ENCODE measurements at regions not wholly inside any gene's neighbourhood (a gene's known extent, or its start where the extent isn't known, plus 50 kb on each side); places are given as distances from the start of the nearest gene placed in this dataset.

- DNase-seq: peak; percentile 76
- intact Hi-C loops (cut with micrococcal nuclease): no loop called here
- TF ChIP-seq EZH2phosphoT487 (IDR thresholded peaks at IDR 0.05; ENCODE audit: borderline replicate concordance, low read length) (no peak), CTCF (conservative IDR thresholded peaks at IDR 0.05; ENCODE audit: low read depth, low read length) (no peak), EZH2 (IDR thresholded peaks at IDR 0.05; ENCODE audit: low read length, unreplicated experiment) (no peak)
- BruUV-seq (replicated peaks): no TSS peak
- H3K9me3 ChIP-seq (ENCODE audit: low read length): no peaks in the 10 kb centered on the region
- H3K79me2 ChIP-seq (ENCODE audit: low read length): no peaks in the 10 kb centered on the region
- no peaks in the 10 kb centered on the region for H3K36me3 ChIP-seq (ENCODE audit: low read depth, low read length)
- no peak overlapping the region for H3K4me2 ChIP-seq (ENCODE audit: low read length)
- H3K9me2 ChIP-seq (replicated peaks; ENCODE audit: low read length): no peaks in the 10 kb centered on the region
- ChIA-PET CTCF (interaction anchor here (0.5 kb wide), 1 partner anchor 342 kb away, joined by 3 read pairs; no protein-coding TSS in a partner anchor), POLR2A (ENCODE audit: unreplicated experiment) (no interaction called here)
- H2AFZ ChIP-seq (ENCODE audit: low read length): no peak overlapping the region
- no peaks in the 10 kb centered on the region for H3K4me1 ChIP-seq (ENCODE audit: insufficient read depth, low read length)
- no peaks in the 10 kb centered on the region for H3F3A ChIP-seq (ENCODE audit: low read length, unreplicated experiment)
- peaks cover 15% of the 10 kb centered on the region for H3K27me3 ChIP-seq (ENCODE audit: low read length)
- H3K4me3 ChIP-seq (ENCODE audit: low read length): no peak overlapping the region
- no peak overlapping the region for H3K27ac ChIP-seq (ENCODE audit: low read length)
- ATAC-seq: peak; percentile 68
- no peak overlapping the region for H3K9ac ChIP-seq (ENCODE audit: low read length)
- H4K20me1 ChIP-seq (ENCODE audit: low read length): no peaks in the 10 kb centered on the region
Observed at GRCh38 chr7:112556633-112557032, 75.8 kb downstream of the LSMEM1 start.

- H3K27ac ChIP-seq (ENCODE audit: low read length): no peak overlapping the region
- H3K36me3 ChIP-seq (ENCODE audit: low read depth, low read length): no peaks in the 10 kb centered on the region
- no peaks in the 10 kb centered on the region for H4K20me1 ChIP-seq (ENCODE audit: low read length)
- no peaks in the 10 kb centered on the region for H3F3A ChIP-seq (ENCODE audit: low read length, unreplicated experiment)
- TF ChIP-seq CTCF (conservative IDR thresholded peaks at IDR 0.05; ENCODE audit: low read depth, low read length) (no peak), EZH2 (IDR thresholded peaks at IDR 0.05; ENCODE audit: low read length, unreplicated experiment) (no peak), EZH2phosphoT487 (IDR thresholded peaks at IDR 0.05; ENCODE audit: borderline replicate concordance, low read length) (no peak)
- H3K9ac ChIP-seq (ENCODE audit: low read length): no peak overlapping the region
- H3K79me2 ChIP-seq (ENCODE audit: low read length): no peaks in the 10 kb centered on the region
- H3K27me3 ChIP-seq (ENCODE audit: low read length): peaks cover 37% of the 10 kb centered on the region
- intact Hi-C loops (cut with micrococcal nuclease): no loop called here
- ChIA-PET CTCF (no interaction called here), POLR2A (ENCODE audit: unreplicated experiment) (no interaction called here)
- no peak overlapping the region for H3K4me3 ChIP-seq (ENCODE audit: low read length)
- H2AFZ ChIP-seq (ENCODE audit: low read length): no peak overlapping the region
- BruUV-seq (replicated peaks): no TSS peak
- no peak overlapping the region for H3K4me2 ChIP-seq (ENCODE audit: low read length)
- H3K4me1 ChIP-seq (ENCODE audit: insufficient read depth, low read length): no peaks in the 10 kb centered on the region
- H3K9me2 ChIP-seq (replicated peaks; ENCODE audit: low read length): no peaks in the 10 kb centered on the region
- no peaks in the 10 kb centered on the region for H3K9me3 ChIP-seq (ENCODE audit: low read length)
- ATAC-seq (no peak), DNase-seq (no peak)
Observed at GRCh38 chr7:112566442-112567324, 85.9 kb downstream of the LSMEM1 start.

GRCh38 chr7:112567388-112567787 lies 86.6 kb downstream of the LSMEM1 start:
- Histone ChIP-seq H3K79me2 (ENCODE audit: low read length) (no peaks in the 10 kb centered on the region), H2AFZ (ENCODE audit: low read length) (no peak overlapping the region), H3K4me1 (ENCODE audit: insufficient read depth, low read length) (peaks cover 3% of the 10 kb centered on the region; the same call in 1 of the 2 replicates), H3K9ac (ENCODE audit: low read length) (no peak overlapping the region), H3K4me3 (ENCODE audit: low read length) (no peak overlapping the region), H3F3A (ENCODE audit: low read length, unreplicated experiment) (no peaks in the 10 kb centered on the region), H3K36me3 (ENCODE audit: low read depth, low read length) (no peaks in the 10 kb centered on the region), H3K27ac (ENCODE audit: low read length) (no peak overlapping the region), H3K9me2 (replicated peaks; ENCODE audit: low read length) (no peaks in the 10 kb centered on the region), H3K9me3 (ENCODE audit: low read length) (no peaks in the 10 kb centered on the region), H3K27me3 (ENCODE audit: low read length) (peaks cover 31% of the 10 kb centered on the region), H4K20me1 (ENCODE audit: low read length) (no peaks in the 10 kb centered on the region), H3K4me2 (ENCODE audit: low read length) (no peak overlapping the region)
- no peak for TF ChIP-seq CTCF (conservative IDR thresholded peaks at IDR 0.05; ENCODE audit: low read depth, low read length)
- ChIA-PET POLR2A (ENCODE audit: unreplicated experiment) (no interaction called here), CTCF (no interaction called here)
- intact Hi-C loops (cut with micrococcal nuclease): no loop called here
- ATAC-seq (no peak), DNase-seq (no peak)
- BruUV-seq (replicated peaks): no TSS peak

All from PC-3 (cell line).